SK-N-MC (cell line): ENCODE measurements at regions not wholly inside any gene's neighbourhood (a gene's known extent, or its start where the extent isn't known, plus 50 kb on each side); places are given as distances from the start of the nearest gene placed in this dataset.

ENCODE experiments used
- EZH2 ChIP-seq: fragments of 200-600 bp; sonication (generic); IDR thresholded peaks from one replicate; pipeline ENCODE4 v1.6.1; 2017; ENCODE audit warnings: antibody characterized with exemption
- POLR2AphosphoS5 ChIP-seq: IDR thresholded peaks from 2 replicates; pipeline ENCODE4 v1.6.1; 2012; ENCODE audit warnings: mild to moderate bottlenecking, low read depth, low read length, borderline replicate concordance

- TF ChIP-seq POLR2AphosphoS5 (no peak), EZH2 (no peak)
These were observed 465.8 kb upstream of the PLXNA2 start for GRCh38 chr1:208709981-208710380.
